Mesendoderm (in vitro differentiated cells): ENCODE measurements at regions not wholly inside any gene's neighbourhood (a gene's known extent, or its start where the extent isn't known, plus 50 kb on each side); places are given as distances from the start of the nearest gene placed in this dataset.

Source experiments
- DNase-seq: peaks from one replicate; pipeline ENCODE4 v3.0.0; 2013
- H2AK5ac ChIP-seq: 2 replicates; pipeline ENCODE4 v1.6.1; 2013; ENCODE audit warnings: low read length, inconsistent platforms
- H2BK120ac ChIP-seq: 2 replicates; pipeline ENCODE4 v1.6.1; 2013; ENCODE audit warnings: low read depth, mild to moderate bottlenecking, low read length, moderate library complexity, mixed read lengths
- H2BK15ac ChIP-seq: replicated peaks from 2 replicates; pipeline ENCODE4 v1.6.1; 2013; ENCODE audit warnings: low read depth, mild to moderate bottlenecking, moderate library complexity
- H2BK5ac ChIP-seq: 2 replicates; pipeline ENCODE4 v1.6.1; 2013; ENCODE audit warnings: low read length, inconsistent platforms
- H3K18ac ChIP-seq: 2 replicates; pipeline ENCODE4 v1.6.1; 2013; ENCODE audit warnings: mild to moderate bottlenecking, low read length, mixed read lengths
- H3K23ac ChIP-seq: one replicate; pipeline ENCODE4 v1.6.1; 2013; ENCODE audit warnings: low read length
- H3K27ac ChIP-seq: 2 replicates; pipeline ENCODE4 v1.5.1; 2013; ENCODE audit warnings: low read depth, mild to moderate bottlenecking, inconsistent platforms, low read length, moderate library complexity
- H3K27me3 ChIP-seq: 2 replicates; pipeline ENCODE4 v1.6.1; 2013; ENCODE audit warnings: low read length, control low read depth, mild to moderate bottlenecking, inconsistent platforms; ENCODE audit not compliant: insufficient read depth, poor library complexity
- H3K36me3 ChIP-seq: 2 replicates; pipeline ENCODE4 v1.6.1; 2013; ENCODE audit warnings: low read length, inconsistent platforms; ENCODE audit not compliant: control insufficient read depth, insufficient read depth
- H3K4ac ChIP-seq: one replicate; pipeline ENCODE4 v1.6.1; 2013; ENCODE audit warnings: low read depth, mild to moderate bottlenecking, low read length, moderate library complexity
- H3K4me1 ChIP-seq: 2 replicates; pipeline ENCODE4 v1.6.1; 2013; ENCODE audit warnings: low read depth, low read length, inconsistent platforms; ENCODE audit not compliant: control insufficient read depth
- H3K4me2 ChIP-seq: 2 replicates; pipeline ENCODE4 v1.6.1; 2013; ENCODE audit warnings: low read length
- H3K4me3 ChIP-seq: 2 replicates; pipeline ENCODE4 v1.5.1; 2013; ENCODE audit warnings: mild to moderate bottlenecking, low read length
- H3K56ac ChIP-seq: one replicate; pipeline ENCODE4 v1.6.1; 2013; ENCODE audit warnings: low read length
- H3K79me1 ChIP-seq: 2 replicates; pipeline ENCODE4 v1.6.1; 2013; ENCODE audit warnings: low read length, inconsistent platforms
- H3K79me2 ChIP-seq: 2 replicates; pipeline ENCODE4 v1.6.1; 2013; ENCODE audit warnings: mild to moderate bottlenecking, low read length; ENCODE audit not compliant: control insufficient read depth, insufficient read depth
- H3K9ac ChIP-seq: 2 replicates; pipeline ENCODE4 v1.6.1; 2013; ENCODE audit warnings: low read length, inconsistent platforms
- H4K5ac ChIP-seq: one replicate; pipeline ENCODE4 v1.6.1; 2013; ENCODE audit warnings: low read length
- H4K8ac ChIP-seq: one replicate; pipeline ENCODE4 v1.6.1; 2013; ENCODE audit warnings: low read depth, mild to moderate bottlenecking, control low read depth, low read length, moderate library complexity
- WGBS: extraction: QIAGEN DNeasy Blood & Tissue Kit; methylation state at CpG from one replicate; pipeline ENCODE4 v1.1.7; 2013; ENCODE audit warnings: low lambda C conversion rate, missing lambda C conversion rate; ENCODE audit not compliant: insufficient coverage; ENCODE audit errors: extremely low coverage; 5-methylcytosine and 5-hydroxymethylcytosine counted together

DNA sequence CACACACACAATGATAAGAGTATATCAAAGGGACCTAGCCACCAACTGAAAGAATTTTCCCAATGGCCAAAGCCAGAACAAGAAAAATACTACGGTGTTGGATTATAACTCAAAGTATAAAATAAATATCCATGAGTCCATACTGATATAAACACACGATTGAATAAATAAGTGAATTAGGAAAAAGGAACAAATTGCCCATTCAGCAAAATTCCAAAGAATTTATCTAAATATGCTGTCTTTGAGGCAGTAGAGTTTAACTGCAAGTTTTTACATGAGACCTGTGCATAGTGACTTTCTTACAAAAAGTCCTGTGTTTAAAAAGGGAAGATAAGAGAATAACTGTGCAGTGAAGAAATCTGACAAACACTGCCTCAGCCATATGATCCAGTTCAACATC lies 278.8 kb upstream of the PPARGC1A start:
- Histone ChIP-seq H2BK120ac (no peak overlapping the region), H3K79me1 (no peaks in the 10 kb centered on the region), H3K4me2 (no peak overlapping the region), H3K27ac (no peak overlapping the region), H3K4me1 (no peaks in the 10 kb centered on the region), H3K23ac (no peak overlapping the region), H3K56ac (no peak overlapping the region), H2AK5ac (no peak overlapping the region), H3K4ac (no peak overlapping the region), H2BK5ac (no peak overlapping the region), H3K18ac (no peak overlapping the region), H3K79me2 (no peaks in the 10 kb centered on the region), H2BK15ac (no peak overlapping the region), H3K27me3 (no peaks in the 10 kb centered on the region), H3K4me3 (no peak overlapping the region), H3K36me3 (no peaks in the 10 kb centered on the region), H4K8ac (no peak overlapping the region), H4K5ac (no peak overlapping the region), H3K9ac (no peak overlapping the region)
- no peak for DNase-seq
- WGBS = no CpG with 5 or more reads among the region's 2 CpGs

DNA sequence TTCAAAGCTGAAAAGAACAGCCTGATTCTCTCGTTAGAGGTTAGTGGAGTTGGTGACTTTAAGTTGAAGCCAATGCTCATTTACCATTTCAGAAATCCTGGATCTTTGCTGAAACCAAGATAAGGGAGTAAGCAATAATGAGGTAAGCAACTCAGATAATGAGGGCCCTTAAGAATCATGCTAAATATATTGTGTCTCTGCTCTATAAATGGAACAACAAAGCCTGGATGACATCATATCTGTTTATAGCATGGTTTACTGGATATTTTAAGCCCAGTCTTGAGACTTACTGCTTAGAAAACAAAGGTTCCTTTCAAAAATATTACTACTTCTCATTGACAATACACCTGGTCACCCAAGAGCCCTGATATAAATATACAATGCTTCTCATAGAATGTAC lies 276.7 kb upstream of the PPARGC1A start:
- Histone ChIP-seq H3K4me2 (no peak overlapping the region), H3K9ac (no peak overlapping the region), H2AK5ac (no peak overlapping the region), H3K27me3 (no peaks in the 10 kb centered on the region), H3K36me3 (no peaks in the 10 kb centered on the region), H3K79me2 (no peaks in the 10 kb centered on the region), H2BK15ac (no peak overlapping the region), H3K18ac (no peak overlapping the region), H2BK5ac (no peak overlapping the region), H3K23ac (no peak overlapping the region), H4K8ac (no peak overlapping the region), H3K27ac (no peak overlapping the region), H3K4me3 (no peak overlapping the region), H2BK120ac (no peak overlapping the region), H3K79me1 (no peaks in the 10 kb centered on the region), H3K4ac (no peak overlapping the region), H3K4me1 (no peaks in the 10 kb centered on the region), H4K5ac (no peak overlapping the region), H3K56ac (no peak overlapping the region)
- no CpG with 5 or more reads among the region's 1 CpG for WGBS
- DNase-seq = no peak

DNA sequence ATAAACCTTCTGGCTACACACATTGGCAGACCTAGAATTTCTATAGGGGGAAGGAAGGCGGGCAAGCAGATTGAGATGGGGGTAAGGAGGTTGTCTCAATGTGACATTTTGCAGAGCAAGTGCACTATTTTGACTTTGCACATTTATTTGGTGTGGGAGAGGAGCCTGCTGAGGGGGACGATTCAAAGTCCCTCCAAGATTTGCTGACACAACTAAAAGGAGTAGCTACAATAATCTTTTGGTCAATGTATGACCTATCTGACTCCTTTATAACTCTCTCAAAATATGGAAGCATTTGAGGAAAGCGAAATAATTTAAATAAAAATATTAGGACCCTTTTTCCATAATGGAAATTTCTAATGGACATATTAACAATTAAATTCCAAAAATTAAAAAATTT lies 274.9 kb upstream of the PPARGC1A start:
- Histone ChIP-seq H3K23ac (no peak overlapping the region), H4K8ac (no peak overlapping the region), H3K4me2 (no peak overlapping the region), H3K79me1 (no peaks in the 10 kb centered on the region), H3K27me3 (no peaks in the 10 kb centered on the region), H3K18ac (no peak overlapping the region), H2BK15ac (no peak overlapping the region), H3K4me3 (no peak overlapping the region), H3K4me1 (no peaks in the 10 kb centered on the region), H2BK5ac (no peak overlapping the region), H3K27ac (no peak overlapping the region), H3K79me2 (no peaks in the 10 kb centered on the region), H3K4ac (no peak overlapping the region), H3K36me3 (no peaks in the 10 kb centered on the region), H2AK5ac (no peak overlapping the region), H3K9ac (no peak overlapping the region), H2BK120ac (no peak overlapping the region), H3K56ac (no peak overlapping the region), H4K5ac (no peak overlapping the region)
- no CpG with 5 or more reads among the region's 3 CpGs for WGBS
- no peak for DNase-seq

GRCh38 chr4:24164054-24164693 lies 274.3 kb upstream of the PPARGC1A start:
- H4K5ac ChIP-seq = no peak overlapping the region
- H2AK5ac ChIP-seq = no peak overlapping the region
- WGBS = no CpG with 5 or more reads among the region's 2 CpGs
- H3K79me1 ChIP-seq = no peaks in the 10 kb centered on the region
- H3K56ac ChIP-seq = no peak overlapping the region
- no peak overlapping the region for H3K4me3 ChIP-seq
- no peaks in the 10 kb centered on the region for H3K79me2 ChIP-seq
- no peak overlapping the region for H3K27ac ChIP-seq
- no peaks in the 10 kb centered on the region for H3K27me3 ChIP-seq
- no peak overlapping the region for H3K4me2 ChIP-seq
- H3K4me1 ChIP-seq = no peaks in the 10 kb centered on the region
- no peak overlapping the region for H2BK15ac ChIP-seq
- DNase-seq = no peak
- H4K8ac ChIP-seq = no peak overlapping the region
- no peaks in the 10 kb centered on the region for H3K36me3 ChIP-seq
- H3K18ac ChIP-seq = no peak overlapping the region
- no peak overlapping the region for H3K9ac ChIP-seq
- no peak overlapping the region for H3K4ac ChIP-seq
- no peak overlapping the region for H2BK5ac ChIP-seq
- H2BK120ac ChIP-seq = no peak overlapping the region
- H3K23ac ChIP-seq = no peak overlapping the region

GRCh38 chr4:24163314-24163713 lies 273.5 kb upstream of the PPARGC1A start:
- Histone ChIP-seq H2BK15ac (no peak overlapping the region), H2AK5ac (no peak overlapping the region), H3K36me3 (no peaks in the 10 kb centered on the region), H3K9ac (no peak overlapping the region), H2BK120ac (no peak overlapping the region), H4K8ac (no peak overlapping the region), H3K27ac (no peak overlapping the region), H3K4me1 (no peaks in the 10 kb centered on the region), H3K23ac (no peak overlapping the region), H3K4me2 (no peak overlapping the region), H3K56ac (no peak overlapping the region), H3K18ac (no peak overlapping the region), H3K4me3 (no peak overlapping the region), H4K5ac (no peak overlapping the region), H2BK5ac (no peak overlapping the region), H3K79me1 (no peaks in the 10 kb centered on the region), H3K4ac (no peak overlapping the region), H3K79me2 (no peaks in the 10 kb centered on the region), H3K27me3 (no peaks in the 10 kb centered on the region)
- WGBS = no CpG with 5 or more reads among the region's 7 CpGs
- DNase-seq = no peak

DNA sequence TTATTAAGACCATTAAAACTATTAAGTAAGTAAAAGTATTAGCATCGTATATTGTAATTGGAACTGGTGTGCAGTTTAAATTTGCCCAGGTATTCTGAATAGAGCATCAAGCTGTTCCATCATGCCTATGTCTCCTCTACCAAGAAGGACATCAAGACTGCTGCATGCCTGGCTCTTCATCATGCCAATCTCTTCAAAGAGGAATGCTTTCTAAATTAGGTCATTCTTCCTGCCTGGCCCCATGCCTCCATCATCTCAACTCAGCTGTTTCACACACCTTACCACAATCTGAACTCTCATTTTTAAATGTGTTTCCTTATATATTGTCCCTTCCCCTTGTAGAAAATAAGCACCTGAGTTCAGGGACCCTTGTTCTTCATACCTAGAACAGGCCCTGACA lies 270.5 kb upstream of the PPARGC1A start:
- no peaks in the 10 kb centered on the region for H3K36me3 ChIP-seq
- no peak overlapping the region for H2AK5ac ChIP-seq
- H4K8ac ChIP-seq = no peak overlapping the region
- no peak overlapping the region for H3K56ac ChIP-seq
- H3K27ac ChIP-seq = no peak overlapping the region
- H3K9ac ChIP-seq = no peak overlapping the region
- no peak overlapping the region for H2BK15ac ChIP-seq
- no peak overlapping the region for H3K23ac ChIP-seq
- H3K4me1 ChIP-seq = no peaks in the 10 kb centered on the region
- H3K18ac ChIP-seq = no peak overlapping the region
- no CpG with 5 or more reads among the region's 1 CpG for WGBS
- no peak overlapping the region for H2BK120ac ChIP-seq
- H4K5ac ChIP-seq = no peak overlapping the region
- peak; percentile 41 for DNase-seq
- no peaks in the 10 kb centered on the region for H3K79me1 ChIP-seq
- no peak overlapping the region for H3K4me3 ChIP-seq
- H3K4me2 ChIP-seq = no peak overlapping the region
- no peaks in the 10 kb centered on the region for H3K79me2 ChIP-seq
- H3K4ac ChIP-seq = no peak overlapping the region
- no peaks in the 10 kb centered on the region for H3K27me3 ChIP-seq
- no peak overlapping the region for H2BK5ac ChIP-seq
